HG03064 (cell line): ENCODE measurements at regions not wholly inside any gene's neighbourhood (a gene's known extent, or its start where the extent isn't known, plus 50 kb on each side); places are given as distances from the start of the nearest gene placed in this dataset.
"Not testable (repeated sequence)": the region's sequence is repeated elsewhere in the genome, so short reads cannot be mapped to it uniquely, and the experiment has no call there.

Experiments
- ATAC-seq: cut with Tn5 transposase; IDR thresholded peaks from one replicate; pipeline ENCODE4 v1.9.1; 2021; ENCODE audit warnings: low read depth; ENCODE audit not compliant: unreplicated experiment

GRCh38 chr11:129695571-129696308 is 119.9 kb upstream of the TMEM45B start:
- peak; percentile 91 for ATAC-seq

GRCh38 chr11:129696309-129696989 is 119.2 kb upstream of the TMEM45B start:
- ATAC-seq: no peak

DNA sequence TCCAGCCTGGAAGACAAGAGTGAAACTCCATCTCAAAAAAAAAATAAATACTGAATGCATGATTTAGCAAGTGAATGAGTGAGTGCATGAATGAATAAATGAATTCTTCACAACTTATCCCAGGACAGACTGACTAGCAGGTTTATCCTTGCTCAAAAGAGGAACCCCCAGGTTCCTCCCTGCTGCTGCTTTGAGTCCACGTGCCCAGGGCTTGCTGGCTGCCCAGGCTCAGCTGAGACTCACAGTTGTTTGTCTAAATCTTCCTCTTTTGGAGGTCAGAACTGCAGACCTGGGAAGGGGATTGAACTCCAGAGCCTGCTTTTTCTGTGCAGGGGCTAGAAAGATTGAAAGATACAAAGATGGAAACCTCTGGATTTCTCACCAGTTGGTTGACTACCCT is 117.4 kb upstream of the TMEM45B start:
- no peak for ATAC-seq

GRCh38 chr11:129699711-129700304 is 115.8 kb upstream of the TMEM45B start:
- ATAC-seq: no peak

- no peak for ATAC-seq
Observed at GRCh38 chr11:129700701-129701100, 114.9 kb upstream of the TMEM45B start.

DNA sequence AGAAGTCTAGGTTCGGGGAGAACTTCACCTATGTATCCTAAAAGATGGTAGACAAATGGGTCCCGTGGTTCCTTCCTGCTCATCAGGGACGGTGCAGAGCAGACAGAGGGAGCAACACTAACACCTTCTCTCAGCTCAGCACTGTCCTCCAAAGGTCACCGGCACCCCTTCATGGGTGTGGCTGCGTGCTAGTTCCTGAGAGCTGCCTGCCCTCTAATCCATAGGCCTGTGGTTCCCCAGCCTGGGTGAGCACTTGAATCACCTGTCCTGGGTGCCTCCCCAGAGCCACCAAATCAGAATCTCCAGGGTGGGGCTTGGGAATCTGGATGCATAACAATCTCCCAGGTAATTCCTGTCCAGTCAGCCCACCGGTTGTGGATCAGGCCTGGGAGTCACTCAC is 113.9 kb upstream of the TMEM45B start:
- ATAC-seq: no peak

DNA sequence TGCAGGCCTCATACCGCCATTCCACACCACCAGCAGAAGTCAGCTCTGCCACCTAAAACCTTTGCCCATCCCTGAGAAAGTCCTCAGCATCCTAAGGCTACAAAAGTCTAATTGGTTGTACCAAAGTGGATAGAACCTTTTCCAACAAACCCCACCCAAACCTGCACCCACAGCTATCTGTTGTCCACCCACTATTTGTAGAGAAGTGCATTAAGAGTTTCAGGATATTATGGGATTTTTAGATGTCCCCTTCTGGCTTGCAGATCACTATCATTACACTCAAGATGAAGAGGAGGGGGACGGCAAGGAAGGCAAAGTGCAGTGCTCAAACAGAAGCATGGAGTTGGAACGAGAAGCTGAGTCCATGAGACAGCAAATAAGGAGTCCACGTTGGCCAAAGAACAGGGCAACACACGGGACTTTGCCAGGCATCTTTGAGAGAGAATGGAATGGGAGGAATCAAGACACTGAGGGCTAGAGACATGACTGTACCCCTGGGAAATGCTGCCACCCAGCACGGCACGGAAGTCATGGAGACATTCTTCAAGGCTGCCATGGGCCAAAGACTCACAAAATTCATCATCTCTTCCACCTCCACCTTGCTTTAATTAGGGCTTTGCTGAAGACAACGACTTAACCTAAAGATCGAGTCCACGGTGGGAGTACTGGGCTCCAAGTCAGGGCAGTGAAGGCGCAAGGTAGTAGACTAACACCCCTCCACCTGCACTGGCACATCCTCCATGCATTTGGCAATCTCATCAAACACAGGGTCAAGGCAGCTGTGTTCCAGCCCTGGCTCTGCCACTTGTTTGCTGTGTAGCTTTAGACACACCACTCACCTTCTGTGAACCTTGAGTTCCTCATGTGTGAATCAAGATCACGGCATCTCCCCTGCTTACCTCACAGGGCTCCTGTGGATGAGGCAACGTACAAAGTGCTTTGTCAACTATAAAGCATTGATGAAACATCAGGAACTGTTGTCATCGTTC is 112.9 kb upstream of the TMEM45B start:
- no peak for ATAC-seq

DNA sequence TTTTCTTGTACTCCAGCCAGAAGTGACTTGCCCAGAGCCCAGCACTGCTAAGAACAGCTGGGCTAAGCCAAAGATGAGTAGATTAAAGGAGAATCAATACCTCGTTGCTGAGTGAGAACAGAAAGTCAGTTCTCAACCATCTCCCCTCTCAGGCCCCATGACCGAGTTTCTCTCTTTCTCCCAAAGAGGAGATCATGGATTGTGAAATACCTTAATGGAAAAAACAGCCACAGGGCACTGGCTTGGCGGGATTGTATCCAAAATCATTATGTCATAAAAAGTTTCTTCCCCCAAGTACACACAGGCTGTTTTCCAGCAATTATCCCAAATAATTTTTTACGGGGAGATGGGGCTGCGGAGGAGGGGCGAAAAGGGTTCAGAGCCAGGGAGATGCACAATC is 111.8 kb upstream of the TMEM45B start:
- ATAC-seq: no peak

DNA sequence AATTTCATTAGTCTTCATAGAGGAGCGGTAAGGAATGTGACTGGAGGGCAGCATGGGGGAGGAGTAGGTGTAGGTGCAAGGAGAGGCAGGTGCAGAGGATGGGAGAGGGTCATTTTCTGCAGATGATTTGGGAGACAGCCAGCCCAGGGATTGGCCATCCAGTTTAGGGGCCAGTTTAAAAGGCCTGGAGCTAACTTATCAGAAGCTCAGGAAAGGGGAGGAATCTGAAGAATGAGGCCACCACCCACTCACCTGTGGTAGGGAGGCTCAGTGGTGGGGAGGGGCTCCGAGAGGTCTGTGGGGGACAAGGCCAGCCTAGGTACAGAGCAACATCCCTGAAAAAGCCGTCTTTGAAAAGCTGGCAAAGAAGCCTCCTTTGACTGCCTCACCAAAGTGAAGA is 110.8 kb upstream of the TMEM45B start:
- no peak for ATAC-seq

GRCh38 chr11:129705341-129705740 is 110.3 kb upstream of the TMEM45B start:
- ATAC-seq: no peak

- ATAC-seq: no peak
Observed at GRCh38 chr11:129705933-129706332, 109.7 kb upstream of the TMEM45B start.

DNA sequence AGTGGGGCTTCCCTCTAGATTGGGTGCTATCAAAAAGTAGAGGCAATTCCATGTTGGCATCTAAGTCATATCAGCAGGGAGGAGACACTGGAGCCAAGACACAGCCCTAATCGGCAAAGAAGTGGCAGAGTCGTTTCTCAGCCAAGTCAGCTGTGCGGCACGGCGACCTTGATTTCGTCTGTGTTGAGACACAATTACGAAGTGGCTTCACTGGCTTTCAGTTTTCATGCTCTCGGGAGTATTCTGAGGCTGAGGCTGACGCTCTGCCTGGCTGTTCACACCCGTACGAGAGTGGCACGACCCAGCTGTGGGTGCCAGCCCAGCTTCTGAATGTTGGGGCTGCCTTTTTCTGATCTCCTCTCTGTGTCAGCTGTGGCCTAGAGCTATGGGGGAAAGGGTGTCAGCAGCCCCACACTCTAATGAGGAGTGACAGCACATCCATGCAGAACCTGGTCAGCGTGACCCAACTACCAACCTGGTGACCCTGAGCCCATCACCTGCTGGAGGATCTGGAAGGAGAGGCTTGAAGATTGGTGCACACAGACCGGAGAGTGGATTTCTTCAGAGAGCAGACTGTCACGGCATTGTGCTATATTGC is 105.7 kb upstream of the TMEM45B start:
- ATAC-seq: no peak

DNA sequence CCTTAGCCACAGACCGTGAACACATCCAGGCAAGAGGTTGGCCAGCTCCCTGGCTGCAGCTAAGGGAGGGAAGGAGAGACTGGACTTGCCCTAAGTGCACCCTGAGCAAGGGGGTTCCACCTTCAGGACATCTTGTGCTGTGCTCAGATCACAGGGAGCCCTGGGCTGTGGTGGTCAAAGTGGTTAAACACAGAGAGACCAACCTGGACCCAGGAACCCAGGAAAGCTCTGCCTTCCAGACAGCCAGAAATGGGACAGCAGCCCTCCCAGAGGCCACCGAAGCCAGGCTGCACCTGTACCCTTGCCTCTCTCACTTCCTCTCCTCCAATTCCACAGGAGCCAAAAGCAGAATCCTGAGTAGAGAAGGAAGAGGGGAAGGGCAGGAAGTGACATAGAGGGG is 105.2 kb upstream of the TMEM45B start:
- ATAC-seq: no peak

GRCh38 chr11:129711760-129712159 is 103.9 kb upstream of the TMEM45B start:
- ATAC-seq: no peak

- ATAC-seq: not testable (repeated sequence)
Observed at GRCh38 chr11:129712486-129713240, 103.0 kb upstream of the TMEM45B start.

DNA sequence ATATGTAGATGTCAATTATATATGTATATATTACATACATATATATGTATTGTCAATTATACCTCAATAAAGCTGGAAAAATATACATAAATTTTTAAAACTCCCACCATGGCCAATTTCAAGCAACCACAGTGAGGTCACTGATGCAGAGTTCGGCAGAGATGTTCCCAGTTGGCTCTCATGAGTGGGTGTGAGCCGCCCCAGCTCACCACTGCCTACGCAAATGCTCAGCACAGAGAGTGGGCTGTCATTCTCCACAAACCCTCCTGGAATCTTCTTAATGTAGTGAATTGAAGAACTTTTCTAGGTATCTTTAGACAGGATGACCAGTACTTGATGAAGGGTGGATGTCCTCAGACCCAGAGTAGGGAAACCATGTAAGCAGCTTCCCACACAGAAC is 96.6 kb upstream of the TMEM45B start:
- no peak for ATAC-seq

GRCh38 chr11:129720156-129720555 is 95.5 kb upstream of the TMEM45B start:
- ATAC-seq: no peak

DNA sequence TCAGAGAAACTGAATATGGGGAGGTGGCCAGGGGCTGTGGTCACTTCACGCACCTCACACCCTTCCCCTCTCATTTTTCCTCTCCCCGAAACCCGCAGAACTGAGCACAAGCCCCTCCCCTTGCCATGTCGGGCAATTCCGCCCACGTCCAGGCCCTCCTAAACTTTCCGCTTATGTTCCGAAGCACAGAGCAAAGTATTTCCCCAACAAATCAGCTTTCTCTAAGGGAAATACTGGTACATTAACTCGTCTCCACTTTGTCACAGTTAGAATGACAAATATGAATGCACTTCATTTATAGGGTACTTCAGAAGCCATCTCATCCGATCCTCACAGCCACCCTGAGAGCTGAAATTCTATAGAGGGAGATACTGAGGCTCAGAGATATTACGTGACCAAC is 94.7 kb upstream of the TMEM45B start:
- ATAC-seq: no peak

- ATAC-seq: no peak
Observed at GRCh38 chr11:129721685-129722084, 94.0 kb upstream of the TMEM45B start.

DNA sequence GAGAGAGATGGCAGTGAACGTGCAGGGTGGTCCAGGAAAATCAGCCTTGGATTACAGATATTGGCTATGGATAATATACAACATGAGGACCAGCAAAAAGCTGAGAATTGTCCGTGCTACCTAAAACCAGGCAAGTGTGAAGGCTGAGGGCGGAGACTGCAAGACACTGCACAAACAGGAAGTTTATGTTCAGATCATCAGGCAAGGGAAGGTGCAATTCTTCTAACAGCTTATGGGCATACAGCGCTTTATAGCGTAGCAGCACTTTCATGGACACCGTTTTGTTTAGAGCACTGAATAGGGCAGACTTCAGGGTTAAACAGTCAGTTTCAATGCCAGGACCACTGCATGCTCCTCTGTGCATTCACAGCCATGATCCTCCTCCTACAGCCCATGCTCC is 93.1 kb upstream of the TMEM45B start:
- ATAC-seq: no peak
